IPS DF 6.9 (cell line): ENCODE measurements at regions not wholly inside any gene's neighbourhood (a gene's known extent, or its start where the extent isn't known, plus 50 kb on each side); places are given as distances from the start of the nearest gene placed in this dataset.

ENCODE experiments used
- DNase-seq: peaks from one replicate; pipeline ENCODE4 v3.0.0-alpha.2; 2013; ENCODE audit warnings: low read depth, low spot score
- H3K27ac ChIP-seq: one replicate; pipeline ENCODE4 v1.5.1; 2013; ENCODE audit warnings: low read length, control low read depth
- H3K27me3 ChIP-seq: 2 replicates; pipeline ENCODE4 v1.6.1; 2013; ENCODE audit warnings: mild to moderate bottlenecking, low read length; ENCODE audit not compliant: control insufficient read depth, insufficient read depth
- H3K36me3 ChIP-seq: 2 replicates; pipeline ENCODE4 v1.6.1; 2013; ENCODE audit warnings: low read length; ENCODE audit not compliant: control insufficient read depth, insufficient read depth
- H3K4me1 ChIP-seq: 2 replicates; pipeline ENCODE4 v1.6.1; 2013; ENCODE audit warnings: low read length; ENCODE audit not compliant: control insufficient read depth, insufficient read depth
- H3K4me3 ChIP-seq: 2 replicates; pipeline ENCODE4 v1.5.1; 2013; ENCODE audit warnings: mild to moderate bottlenecking, low read length
- H3K9me3 ChIP-seq: 2 replicates; pipeline ENCODE4 v1.6.1; 2013; ENCODE audit warnings: low read length, inconsistent platforms; ENCODE audit not compliant: control insufficient read depth, insufficient read depth
- WGBS: extraction: QIAGEN DNeasy Blood & Tissue Kit; methylation state at CpG from one replicate; pipeline ENCODE4 v1.1.7; 2013; ENCODE audit warnings: mixed read lengths, missing lambda C conversion rate; ENCODE audit not compliant: insufficient read length, insufficient coverage; 5-methylcytosine and 5-hydroxymethylcytosine counted together

DNA sequence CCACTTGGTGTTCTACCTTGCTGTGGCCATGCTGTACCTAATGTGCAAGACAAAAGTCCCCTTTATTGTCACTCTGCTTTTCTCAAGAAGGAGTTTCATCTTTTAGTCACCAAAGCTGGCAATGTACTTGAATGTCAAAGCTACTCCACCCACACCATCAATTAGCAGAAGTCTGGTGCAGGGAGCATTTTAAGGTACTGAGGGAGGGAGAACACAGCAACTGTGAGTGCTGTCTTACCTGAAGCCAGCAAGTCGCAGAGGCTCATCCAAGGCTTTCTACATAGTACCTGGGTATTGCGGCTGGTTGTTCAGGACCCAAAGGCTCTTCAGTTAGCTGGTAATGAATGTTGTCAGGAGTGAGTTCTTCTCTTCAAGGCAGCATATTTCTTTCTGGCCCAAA is 820.4 kb downstream of the OTOL1 start:
- WGBS, result no CpG with 5 or more reads among the region's 2 CpGs
- no peak for DNase-seq
- Histone ChIP-seq H3K36me3 (no peaks in the 10 kb centered on the region), H3K4me1 (no peaks in the 10 kb centered on the region), H3K27me3 (no peaks in the 10 kb centered on the region), H3K9me3 (no peaks in the 10 kb centered on the region), H3K27ac (no peak overlapping the region), H3K4me3 (no peak overlapping the region)

DNA sequence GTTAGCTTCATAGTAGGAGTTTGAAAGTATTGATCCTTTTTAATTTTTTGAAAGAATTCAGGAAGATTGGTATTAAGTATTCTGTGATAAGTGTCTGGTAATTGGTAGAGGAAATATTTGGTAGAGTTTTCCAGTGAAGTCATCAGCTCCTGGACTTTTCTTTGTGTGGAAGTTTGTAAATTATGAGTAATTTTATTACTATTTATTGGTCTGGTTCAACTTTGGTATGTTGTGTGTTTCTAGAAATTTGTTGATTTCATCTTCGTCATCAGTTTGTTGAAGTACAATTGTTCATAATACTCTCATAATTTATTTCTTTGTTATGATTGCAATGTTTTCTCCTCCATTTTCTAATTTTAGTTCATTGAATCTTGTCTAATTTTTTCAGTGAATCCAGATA is 832.0 kb downstream of the OTOL1 start:
- H3K27ac ChIP-seq, result no peak overlapping the region
- WGBS, result no CpG with 5 or more reads among the region's 1 CpG
- no peak overlapping the region for H3K4me3 ChIP-seq
- no peaks in the 10 kb centered on the region for H3K4me1 ChIP-seq
- DNase-seq, result no peak
- no peaks in the 10 kb centered on the region for H3K27me3 ChIP-seq
- H3K36me3 ChIP-seq, result no peaks in the 10 kb centered on the region
- H3K9me3 ChIP-seq, result no peaks in the 10 kb centered on the region

DNA sequence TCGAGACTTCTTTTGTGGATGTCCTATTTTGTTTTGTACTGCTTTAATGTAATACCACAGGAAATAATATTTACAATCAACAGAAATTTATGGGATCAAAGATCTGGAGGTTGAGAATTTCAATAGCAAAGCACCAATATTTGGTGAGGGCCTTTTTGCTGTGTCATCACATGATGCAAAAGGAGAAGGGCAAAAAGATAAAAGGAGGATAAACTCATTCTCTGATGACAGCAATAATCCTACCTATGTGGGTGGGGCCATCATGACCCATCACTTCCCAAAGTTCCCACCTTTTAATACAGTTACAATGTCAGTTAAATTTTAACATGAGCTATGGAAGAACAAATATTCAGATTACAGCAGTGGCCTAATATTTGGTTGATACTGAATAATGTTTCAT is 832.9 kb downstream of the OTOL1 start:
- Histone ChIP-seq H3K9me3 (peaks cover under 1% of the 10 kb centered on the region; the same call in 1 of the 2 replicates), H3K4me1 (no peaks in the 10 kb centered on the region), H3K4me3 (no peak overlapping the region), H3K36me3 (no peaks in the 10 kb centered on the region), H3K27ac (no peak overlapping the region), H3K27me3 (no peaks in the 10 kb centered on the region)
- no peak for DNase-seq
- no CpG with 5 or more reads among the region's 1 CpG for WGBS

DNA sequence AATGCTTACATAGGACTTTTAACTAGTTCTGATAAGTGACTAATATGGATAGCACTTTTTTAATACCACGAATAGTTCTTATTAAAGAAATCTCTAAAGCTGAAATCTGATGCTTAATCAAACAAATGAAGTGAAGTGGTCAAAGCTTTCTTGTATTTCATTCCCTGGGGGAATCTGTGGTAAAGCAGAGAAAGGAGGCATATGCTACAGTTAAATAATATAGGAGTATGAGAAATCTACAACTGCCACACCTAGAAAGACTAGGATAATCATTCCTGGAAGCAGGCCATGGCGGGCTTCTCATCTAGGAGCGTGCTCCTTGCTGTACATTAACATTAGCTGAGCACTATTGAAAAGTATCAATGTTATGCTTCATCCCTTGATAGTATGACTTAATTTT is 835.7 kb downstream of the OTOL1 start:
- no peak overlapping the region for H3K4me3 ChIP-seq
- no peaks in the 10 kb centered on the region for H3K27me3 ChIP-seq
- H3K27ac ChIP-seq, result no peak overlapping the region
- no peaks in the 10 kb centered on the region for H3K4me1 ChIP-seq
- DNase-seq, result no peak
- no CpG with 5 or more reads among the region's 3 CpGs for WGBS
- no peaks in the 10 kb centered on the region for H3K36me3 ChIP-seq
- H3K9me3 ChIP-seq, result peaks cover 4% of the 10 kb centered on the region

DNA sequence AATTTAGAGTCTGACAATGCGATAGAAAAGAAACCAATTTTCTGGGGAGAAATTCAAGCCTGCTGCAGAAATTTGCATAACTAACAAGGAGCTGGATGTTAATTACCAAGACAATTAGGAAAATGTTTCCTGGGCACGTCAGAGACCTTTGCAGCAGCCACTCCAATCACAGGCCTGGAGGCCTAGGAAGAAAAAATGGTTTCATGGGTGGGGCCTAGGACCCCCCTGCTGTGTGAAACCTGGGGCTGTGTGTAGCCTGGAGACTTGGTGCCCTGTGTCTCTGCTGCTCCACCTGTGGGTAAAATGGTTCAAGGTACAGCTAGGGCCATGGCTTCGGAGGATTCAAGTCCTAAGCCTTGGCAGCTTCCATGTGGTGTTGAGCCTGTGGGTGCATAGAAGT is 837.9 kb downstream of the OTOL1 start:
- H3K27me3 ChIP-seq, result no peaks in the 10 kb centered on the region
- H3K36me3 ChIP-seq, result no peaks in the 10 kb centered on the region
- H3K27ac ChIP-seq, result no peak overlapping the region
- H3K4me1 ChIP-seq, result no peaks in the 10 kb centered on the region
- H3K9me3 ChIP-seq, result peaks cover 4% of the 10 kb centered on the region
- DNase-seq, result no peak
- WGBS, result no CpG with 5 or more reads among the region's 3 CpGs
- H3K4me3 ChIP-seq, result no peak overlapping the region

DNA sequence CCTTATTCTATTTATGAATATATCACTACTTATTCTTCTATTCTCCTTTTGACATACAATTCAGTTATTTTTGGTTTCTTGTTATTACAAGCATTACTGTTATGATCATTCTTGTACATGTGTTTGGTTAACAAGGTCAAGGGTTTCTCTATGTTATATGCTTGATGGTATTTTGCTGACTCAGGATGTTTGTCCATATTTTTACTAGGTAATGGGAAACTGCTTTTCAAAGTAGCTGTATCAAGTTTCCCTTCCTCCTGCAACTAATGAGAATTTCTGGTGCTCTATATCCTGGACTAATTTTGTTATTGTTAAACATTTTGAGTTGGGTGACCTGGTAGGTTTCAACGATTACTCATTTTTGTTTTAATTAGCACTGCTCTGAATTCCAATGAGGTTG is 841.0 kb downstream of the OTOL1 start:
- no peak overlapping the region for H3K27ac ChIP-seq
- no peaks in the 10 kb centered on the region for H3K4me1 ChIP-seq
- H3K36me3 ChIP-seq, result no peaks in the 10 kb centered on the region
- H3K27me3 ChIP-seq, result no peaks in the 10 kb centered on the region
- DNase-seq, result no peak
- peaks cover 4% of the 10 kb centered on the region for H3K9me3 ChIP-seq
- H3K4me3 ChIP-seq, result no peak overlapping the region
- WGBS, result no CpG with 5 or more reads among the region's 1 CpG

DNA sequence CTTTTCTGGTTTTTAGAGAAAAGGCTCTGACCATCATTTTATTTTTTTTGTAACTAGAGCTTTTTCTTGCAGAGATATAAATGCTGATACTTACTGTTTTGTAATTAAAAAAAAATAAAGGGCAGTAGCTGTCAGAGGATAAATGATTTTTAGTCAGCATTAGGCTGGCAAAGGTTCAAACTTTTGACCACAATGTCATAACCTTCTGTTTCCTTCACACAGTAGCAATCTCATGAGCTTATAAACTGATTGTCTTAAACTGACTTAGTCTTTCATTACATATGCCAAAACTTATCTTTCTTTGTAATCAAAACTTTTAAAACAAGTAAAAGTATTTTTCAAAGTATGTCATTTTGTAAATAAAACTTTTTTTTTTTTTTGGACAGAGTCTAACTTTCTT is 841.9 kb downstream of the OTOL1 start:
- Histone ChIP-seq H3K4me1 (no peaks in the 10 kb centered on the region), H3K9me3 (peaks cover 4% of the 10 kb centered on the region), H3K36me3 (no peaks in the 10 kb centered on the region), H3K4me3 (no peak overlapping the region), H3K27me3 (no peaks in the 10 kb centered on the region), H3K27ac (no peak overlapping the region)
- DNase-seq, result no peak

DNA sequence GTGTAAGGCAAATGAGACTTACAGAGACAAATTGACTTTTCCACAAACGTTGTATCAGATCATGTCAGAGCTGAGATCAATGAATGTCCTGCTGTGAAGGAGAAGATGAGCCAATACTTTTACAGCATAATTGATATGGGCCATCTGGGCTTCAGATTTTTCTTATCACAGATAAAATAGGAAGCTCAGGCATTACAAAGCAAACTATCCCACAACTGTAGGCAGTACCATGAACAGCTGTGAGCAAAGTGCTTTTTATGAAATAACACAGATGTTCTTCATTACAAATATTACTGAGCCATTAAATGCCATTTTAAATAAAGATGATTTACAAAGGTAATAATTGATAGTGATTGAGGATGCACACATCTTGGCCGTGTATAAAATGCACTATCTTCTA is 852.3 kb downstream of the OTOL1 start:
- WGBS, result no CpG with 5 or more reads among the region's 2 CpGs
- H3K4me3 ChIP-seq, result no peak overlapping the region
- H3K27me3 ChIP-seq, result no peaks in the 10 kb centered on the region
- H3K9me3 ChIP-seq, result no peaks in the 10 kb centered on the region
- no peaks in the 10 kb centered on the region for H3K36me3 ChIP-seq
- no peaks in the 10 kb centered on the region for H3K4me1 ChIP-seq
- DNase-seq, result no peak
- no peak overlapping the region for H3K27ac ChIP-seq

DNA sequence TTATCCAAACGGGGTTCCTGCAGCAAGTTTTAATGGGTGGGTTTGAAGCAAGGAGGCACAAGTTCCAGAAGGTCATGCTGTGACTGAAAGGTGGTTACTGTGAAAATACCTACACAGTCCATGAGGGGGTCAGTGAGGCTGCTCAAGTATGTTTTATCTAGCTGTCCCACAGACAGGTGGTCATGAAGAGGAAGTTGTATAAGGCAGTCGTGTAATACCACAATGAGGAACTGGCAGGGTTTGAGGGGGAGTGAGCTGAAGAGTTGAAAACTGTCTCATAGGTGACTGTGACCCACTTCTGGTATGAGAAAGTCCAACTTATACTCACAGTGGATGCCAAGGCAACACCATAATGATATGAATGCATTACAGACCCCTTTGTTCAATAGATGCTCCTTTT is 856.8 kb downstream of the OTOL1 start:
- DNase-seq, result no peak
- Histone ChIP-seq H3K36me3 (no peaks in the 10 kb centered on the region), H3K27me3 (no peaks in the 10 kb centered on the region), H3K27ac (no peak overlapping the region), H3K4me1 (no peaks in the 10 kb centered on the region), H3K9me3 (no peaks in the 10 kb centered on the region), H3K4me3 (no peak overlapping the region)
- WGBS, result no CpG with 5 or more reads among the region's 2 CpGs

DNA sequence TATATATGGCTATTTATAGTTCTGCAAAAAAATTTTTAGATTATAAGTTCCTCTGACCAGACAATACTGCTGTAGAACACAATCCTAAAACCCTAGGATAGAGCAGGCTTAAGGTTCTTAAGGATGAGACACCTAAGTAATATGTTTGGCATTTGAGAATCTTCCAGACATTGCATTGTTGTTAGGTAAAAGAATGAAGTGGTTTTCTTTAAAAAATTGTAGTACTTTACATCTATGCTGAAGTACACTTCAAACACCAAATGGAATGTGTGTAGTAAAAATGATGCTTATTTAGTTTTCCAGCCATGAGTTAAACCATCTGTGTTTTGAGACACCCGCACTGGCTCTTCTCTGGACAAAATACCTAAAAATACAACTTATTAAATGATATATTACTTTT is 857.7 kb downstream of the OTOL1 start:
- Histone ChIP-seq H3K36me3 (no peaks in the 10 kb centered on the region), H3K4me1 (no peaks in the 10 kb centered on the region), H3K27me3 (no peaks in the 10 kb centered on the region), H3K4me3 (no peak overlapping the region), H3K9me3 (no peaks in the 10 kb centered on the region), H3K27ac (no peak overlapping the region)
- DNase-seq, result no peak
- no CpG with 5 or more reads among the region's 1 CpG for WGBS

DNA sequence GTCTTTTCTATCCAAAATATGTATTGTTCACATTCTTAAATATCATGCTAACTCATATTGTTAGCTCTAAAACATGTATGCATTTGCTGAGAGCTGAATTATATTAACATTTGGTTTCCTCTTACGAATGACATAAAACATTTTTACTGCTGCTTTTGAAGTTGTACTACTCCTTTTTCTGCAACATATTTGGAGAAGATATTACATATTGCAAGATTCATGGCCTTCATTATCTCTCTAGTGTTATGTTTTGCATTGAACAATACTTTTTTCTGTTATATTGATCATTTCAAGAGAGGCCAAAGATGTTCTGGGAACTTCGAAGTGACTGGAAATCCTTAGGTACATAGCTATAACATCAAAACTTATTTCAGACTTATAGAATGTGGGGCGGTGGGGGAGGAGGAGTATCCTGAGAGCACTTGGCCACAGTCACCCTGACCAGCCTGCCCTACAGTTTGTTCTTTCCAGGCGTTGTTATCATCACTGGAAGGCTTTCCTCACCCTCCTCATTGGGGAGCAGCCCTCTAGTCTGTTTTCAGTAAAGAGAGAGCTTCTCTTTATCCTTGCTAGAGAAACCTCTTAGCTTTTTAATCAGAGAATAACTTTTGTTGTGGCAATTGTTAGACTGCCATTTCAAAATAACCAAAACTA is 868.6 kb downstream of the OTOL1 start:
- no peaks in the 10 kb centered on the region for H3K27me3 ChIP-seq
- no peak overlapping the region for H3K27ac ChIP-seq
- no CpG with 5 or more reads among the region's 4 CpGs for WGBS
- H3K4me1 ChIP-seq, result no peaks in the 10 kb centered on the region
- H3K36me3 ChIP-seq, result no peaks in the 10 kb centered on the region
- no peak for DNase-seq
- H3K9me3 ChIP-seq, result no peaks in the 10 kb centered on the region
- no peak overlapping the region for H3K4me3 ChIP-seq
